ENCODE measurements at regions not wholly inside any gene's neighbourhood (a gene's known extent, or its start where the extent isn't known, plus 50 kb on each side); places are given as distances from the start of the nearest gene placed in this dataset.

DNA sequence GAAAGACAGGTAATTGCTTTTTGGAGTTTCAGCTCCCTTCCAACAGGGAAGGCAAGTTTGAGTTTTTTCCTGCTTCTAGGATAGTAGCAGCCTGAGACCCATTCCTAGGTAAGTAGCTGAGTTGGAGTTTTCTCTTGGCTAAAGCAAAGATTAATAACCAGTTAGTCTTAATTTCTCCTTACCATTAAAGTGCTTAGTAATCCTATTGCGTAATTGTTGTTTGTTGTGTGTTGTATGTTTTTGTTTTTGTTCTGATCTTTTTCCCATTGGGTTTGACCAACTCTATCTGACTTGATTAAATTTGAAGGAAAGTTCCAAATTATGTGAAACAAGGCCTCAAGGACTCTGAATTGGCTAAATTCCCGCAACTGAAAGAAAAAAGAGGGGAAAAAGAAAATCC lies 83.5 kb downstream of the TBX22 start:
- DNase-seq = no peak

DNA sequence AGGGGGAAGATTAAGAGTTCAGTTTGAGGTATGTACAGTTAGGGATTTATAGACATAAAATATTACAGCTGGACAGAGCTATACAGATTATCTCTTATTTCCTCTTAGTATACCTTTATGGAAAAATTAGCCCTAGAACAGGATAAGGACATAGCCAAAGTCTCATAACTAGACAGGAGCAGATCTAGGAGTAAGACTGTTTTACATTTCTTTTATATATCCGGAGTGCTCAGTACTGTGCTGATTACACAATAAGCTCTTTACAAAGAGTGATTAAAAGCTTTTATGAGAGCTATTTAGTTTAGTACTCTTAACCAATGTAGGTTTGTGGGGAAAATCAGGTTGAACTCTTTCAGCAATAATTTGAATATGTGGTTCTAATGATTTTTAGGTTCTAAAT lies 105.8 kb downstream of the TBX22 start:
- no peak for DNase-seq

DNA sequence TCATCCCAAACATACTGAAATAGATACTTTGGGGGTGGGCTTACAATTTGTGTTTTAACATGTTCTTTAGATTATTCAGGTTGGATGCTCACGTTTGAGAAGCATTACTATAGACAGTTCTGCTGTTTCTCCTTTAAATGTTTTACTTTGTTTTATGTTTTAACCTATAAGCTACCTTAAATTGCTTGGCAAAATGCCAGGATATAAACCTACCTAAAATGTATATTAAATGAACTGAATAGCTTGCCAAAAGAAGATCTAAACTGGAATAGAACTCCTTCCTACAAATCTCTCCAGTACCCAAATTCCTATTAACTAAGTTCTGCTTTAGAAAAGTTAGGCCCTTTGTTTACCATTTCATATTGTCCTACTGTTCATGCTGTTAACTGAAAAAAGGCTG lies 124.4 kb downstream of the TBX22 start:
- no peak for DNase-seq

DNA sequence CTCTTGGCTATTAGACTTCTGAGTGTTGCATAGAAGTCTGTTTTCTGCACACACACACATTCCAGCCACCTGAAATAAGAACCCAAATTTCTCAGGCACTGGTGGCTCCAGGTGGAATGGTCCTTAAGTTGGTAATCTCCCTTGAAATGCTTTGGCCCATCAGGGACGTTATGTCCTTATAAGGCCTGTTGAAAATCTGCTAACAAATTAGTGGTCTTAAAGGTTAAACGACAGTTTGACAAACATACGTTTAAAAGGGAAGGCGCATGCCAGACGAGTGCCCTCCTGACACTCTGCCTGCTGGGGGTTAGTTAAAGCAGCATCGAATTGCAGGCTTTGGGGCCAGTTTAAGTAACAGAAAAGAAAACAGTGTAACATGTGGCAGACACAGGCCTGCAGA lies 125.0 kb downstream of the TBX22 start:
- DNase-seq = no peak

GRCh38 chrX:80170581-80170980 lies 156.0 kb downstream of the TBX22 start:
- DNase-seq = no peak

DNA sequence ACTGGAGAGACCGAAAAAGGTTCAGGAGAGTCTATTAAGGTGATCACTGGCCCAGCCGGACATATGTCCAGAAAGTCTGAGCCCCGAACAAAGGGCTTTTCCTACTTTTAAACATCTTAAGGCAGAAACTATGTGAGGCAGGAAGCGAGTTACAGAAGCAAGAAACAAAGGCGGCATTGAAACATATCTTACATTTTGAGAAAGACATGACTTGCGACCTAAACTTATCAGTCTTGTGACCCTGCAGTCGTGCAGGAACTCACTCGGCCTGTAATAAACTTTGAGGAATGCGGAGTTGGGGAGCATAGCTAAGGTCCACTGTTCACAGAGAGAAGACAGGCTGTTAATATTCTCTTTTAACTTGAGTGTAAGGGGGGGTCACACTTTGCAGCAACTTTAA lies 158.7 kb downstream of the TBX22 start:
- no peak for DNase-seq

DNA sequence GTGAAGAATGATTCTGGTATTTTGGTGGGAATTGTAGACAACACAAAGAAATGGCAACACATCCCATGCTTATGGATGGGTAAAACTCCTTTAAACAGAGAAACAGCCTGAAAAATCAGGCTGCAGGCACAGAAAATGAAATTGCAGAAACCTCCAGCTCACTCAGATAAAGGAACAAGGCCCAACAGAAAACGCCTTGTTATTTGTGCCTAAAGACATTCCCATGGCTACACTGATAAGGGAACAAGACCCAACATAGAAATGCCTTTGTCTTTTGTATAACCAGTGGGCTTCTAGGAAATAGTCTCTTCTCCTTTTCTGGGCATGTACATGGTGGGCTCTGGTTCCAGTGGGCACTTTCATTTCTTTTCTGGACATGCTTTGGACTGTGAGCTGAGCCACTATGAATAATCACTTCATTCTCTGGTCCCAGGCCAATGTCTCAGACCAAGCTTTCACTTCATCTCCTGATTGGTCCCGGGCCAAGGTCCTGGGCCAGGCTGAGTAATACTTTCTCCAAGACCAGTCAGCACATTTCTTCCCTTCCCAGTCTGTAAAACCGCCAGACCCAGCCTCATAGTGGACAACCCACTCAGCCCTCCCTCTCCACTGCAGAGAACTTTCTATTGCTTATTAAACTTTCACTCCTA lies 160.5 kb downstream of the TBX22 start:
- DNase-seq = no peak

GRCh38 chrX:80181079-80181478 lies 166.5 kb downstream of the TBX22 start:
- DNase-seq = no peak

- DNase-seq = no peak
Observed at GRCh38 chrX:80184854-80185253, 170.3 kb downstream of the TBX22 start.

DNA sequence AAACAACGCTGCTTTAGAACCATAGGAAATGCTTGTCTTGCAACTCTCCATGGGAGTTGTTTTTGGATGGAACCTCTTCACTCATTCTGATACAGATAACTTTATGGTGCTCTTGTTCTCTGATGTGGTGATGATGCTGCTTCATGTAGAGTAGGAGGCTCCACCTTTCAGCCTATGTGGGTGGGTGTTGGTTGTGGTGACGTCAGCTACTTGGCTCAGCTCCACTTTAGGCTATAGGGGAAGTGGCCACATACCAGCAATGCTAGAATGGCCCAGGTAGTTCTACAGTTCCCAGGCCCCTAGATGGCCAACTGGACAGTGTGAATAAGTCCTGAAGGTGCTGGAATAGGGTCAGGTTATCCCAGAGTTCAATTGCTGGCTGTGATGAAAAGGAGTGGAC lies 192.1 kb downstream of the TBX22 start:
- no peak for DNase-seq

GRCh38 chrX:80207327-80207726 lies 192.8 kb downstream of the TBX22 start:
- no peak for DNase-seq

- no peak for DNase-seq
Observed at GRCh38 chrX:80216086-80216485, 201.5 kb downstream of the TBX22 start.

DNA sequence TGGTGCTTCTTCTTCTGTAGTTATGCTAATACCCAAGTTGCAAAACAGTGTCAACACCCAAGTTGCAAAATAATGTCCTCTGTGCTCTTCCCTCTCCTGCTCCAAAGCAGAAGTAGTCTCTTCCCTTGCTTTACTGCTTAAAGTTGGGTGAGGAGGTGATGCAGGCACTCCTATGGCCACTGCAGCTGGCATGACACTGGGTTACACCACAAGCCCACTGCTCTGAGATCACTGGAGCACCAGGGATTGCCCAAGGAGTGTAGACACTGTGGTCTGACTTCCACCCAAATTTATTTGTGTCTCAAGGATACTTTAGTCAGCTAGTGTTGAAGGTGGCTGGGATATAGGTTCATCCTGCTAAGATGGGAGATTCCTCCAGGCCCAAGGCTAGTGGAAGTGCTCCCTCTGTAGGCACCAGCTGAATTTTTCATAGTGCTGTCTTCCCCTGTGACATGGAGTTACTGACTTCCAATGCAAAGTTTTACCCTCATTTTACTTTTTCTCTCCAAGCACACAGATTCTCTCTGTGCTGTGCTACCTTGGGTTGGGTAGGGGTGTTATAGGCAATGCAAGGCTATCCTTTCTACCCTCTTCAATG lies 196.2 kb upstream of the TENT5D start:
- no peak for DNase-seq

DNA sequence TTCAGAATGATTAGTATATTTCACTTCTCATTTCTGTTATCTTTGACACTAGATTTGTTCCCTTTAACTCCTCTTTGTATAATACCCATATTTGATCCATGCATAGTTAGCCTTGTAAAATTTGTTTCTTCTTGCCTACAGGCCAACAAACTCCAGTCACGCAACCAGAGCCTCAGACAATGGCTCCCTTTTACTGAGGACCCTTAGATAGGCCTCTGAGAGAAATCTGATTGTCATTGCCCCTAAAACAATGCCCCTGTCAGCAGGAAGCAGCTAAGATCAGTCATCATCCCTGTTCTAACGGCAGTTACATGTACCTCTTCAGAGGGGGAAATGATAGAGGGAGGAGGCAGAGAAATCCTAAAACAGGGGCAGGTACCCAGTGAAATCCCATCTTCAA lies 190.6 kb upstream of the TENT5D start:
- no peak for DNase-seq

DNA sequence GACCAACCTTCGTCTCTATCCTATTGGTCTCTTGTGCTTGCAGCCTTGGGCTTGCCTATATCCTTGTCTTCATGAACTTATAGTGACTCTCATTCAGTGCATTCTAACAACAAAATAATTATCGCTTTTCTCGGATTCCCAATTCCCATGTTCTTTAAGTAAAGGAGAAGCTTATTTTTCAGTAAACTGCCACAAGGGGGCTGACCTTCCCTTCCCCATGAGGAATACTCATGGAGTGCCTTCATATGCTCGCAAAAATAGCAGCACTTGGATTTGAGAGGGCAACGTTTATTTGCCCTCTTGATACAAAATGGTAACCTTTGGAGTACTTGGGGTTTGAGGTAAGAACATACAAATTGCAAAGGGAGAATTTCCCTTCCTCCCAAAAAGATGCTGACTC lies 183.2 kb upstream of the TENT5D start:
- no peak for DNase-seq

- DNase-seq = no peak
Observed at GRCh38 chrX:80246271-80246670, 174.0 kb upstream of the TENT5D start.

- no peak for DNase-seq
Observed at GRCh38 chrX:80266287-80266686, 154.0 kb upstream of the TENT5D start.

DNA sequence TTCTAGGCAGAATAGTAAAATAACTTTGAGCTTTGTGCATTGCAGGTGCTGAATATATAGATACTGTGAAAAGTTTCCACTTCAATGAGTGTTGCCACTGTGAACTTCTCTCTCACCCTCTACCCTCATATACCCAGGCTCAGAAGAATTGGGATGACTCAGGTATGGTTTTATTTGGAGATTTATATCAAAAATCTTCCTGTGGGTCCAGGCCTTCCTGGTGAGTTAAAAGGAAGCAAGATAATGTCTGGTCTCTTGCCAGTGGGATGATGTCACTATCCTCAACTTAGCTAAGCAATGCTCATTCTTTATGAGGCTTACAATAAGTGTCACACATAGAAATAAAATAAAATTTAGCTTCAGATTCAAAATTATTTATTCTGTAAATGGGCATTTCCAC lies 153.3 kb upstream of the TENT5D start:
- DNase-seq = no peak

- no peak for DNase-seq
Observed at GRCh38 chrX:80267790-80268189, 152.5 kb upstream of the TENT5D start.

GRCh38 chrX:80282535-80282934 lies 137.7 kb upstream of the TENT5D start:
- no peak for DNase-seq

- DNase-seq = no peak
Observed at GRCh38 chrX:80285131-80285773, 135.0 kb upstream of the TENT5D start.

GRCh38 chrX:80290834-80291233 lies 129.4 kb upstream of the TENT5D start:
- DNase-seq = no peak

- DNase-seq = no peak
Observed at GRCh38 chrX:80293354-80293753, 126.9 kb upstream of the TENT5D start.

DNA sequence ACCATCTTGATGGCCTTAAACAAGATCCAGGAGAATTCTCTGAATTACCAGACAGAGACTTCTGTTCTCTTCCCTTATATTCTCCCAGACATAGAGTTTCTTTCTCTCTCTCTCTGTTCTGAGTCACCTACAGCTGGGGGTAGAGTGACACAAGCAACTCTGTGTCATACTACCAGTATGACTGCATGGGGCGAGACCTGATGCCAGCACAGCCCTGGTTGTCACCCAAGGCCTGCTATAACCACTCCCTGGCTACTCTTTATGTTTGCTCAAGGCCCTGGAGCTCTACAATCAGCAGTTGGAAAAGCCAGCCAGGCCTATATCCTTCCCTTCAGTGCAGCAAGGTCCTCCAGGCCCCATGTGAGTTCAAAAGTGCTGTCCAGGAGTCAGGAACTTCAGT lies 114.2 kb upstream of the TENT5D start:
- DNase-seq = no peak

DNA sequence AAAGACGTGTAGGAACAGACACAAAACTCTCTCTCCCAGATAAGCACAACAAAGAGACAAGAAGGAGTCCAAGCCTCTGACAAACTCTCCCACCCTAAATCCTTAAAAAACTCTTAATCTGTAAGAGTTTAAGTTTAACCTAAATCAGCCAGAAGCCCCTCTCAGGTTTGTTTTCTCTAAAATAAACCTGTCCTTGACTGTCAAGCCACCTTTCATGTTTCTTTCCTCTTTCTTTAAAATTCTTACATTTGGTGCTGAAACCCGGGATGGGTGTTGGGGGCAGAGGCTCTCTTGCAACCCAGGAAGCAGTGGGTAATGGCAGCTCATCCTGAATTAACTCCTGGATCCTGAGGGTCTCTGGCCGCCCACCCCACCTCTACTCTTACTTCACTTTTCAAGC lies 107.8 kb upstream of the TENT5D start:
- no peak for DNase-seq

Data from femur (tissue), 1 donor.